ENCODE measurements at regions not wholly inside any gene's neighbourhood (a gene's known extent, or its start where the extent isn't known, plus 50 kb on each side); places are given as distances from the start of the nearest gene placed in this dataset.

- Histone ChIP-seq H3K36me3 (ENCODE audit: control insufficient read depth in 2 of 2, extremely low read depth in 1 of 2, insufficient read depth in 2 of 2, low read length in 2 of 2) (no peaks in the 10 kb centered on the region), H3K9me1 (replicated peaks; ENCODE audit: control insufficient read depth, extremely low read depth, insufficient read depth, low read length) (no peaks in the 10 kb centered on the region), H3K4me2 (ENCODE audit: insufficient read depth, low read length) (no peak overlapping the region), H3K4me3 (replicated peaks in 1 of 3; ENCODE audit: insufficient read depth in 1 of 3, low read depth in 1 of 3, low read length in 3 of 3) (no peak overlapping the region), H4K20me1 (replicated peaks; ENCODE audit: control insufficient read depth, extremely low read depth, insufficient read depth, low read length) (no peaks in the 10 kb centered on the region), H3K9ac (replicated peaks; ENCODE audit: extremely low read depth, insufficient read depth, low read length) (no peak overlapping the region), H3K27ac (ENCODE audit: insufficient read depth, low read depth, low read length) (no peak overlapping the region), H3K27me3 (ENCODE audit: control insufficient read depth in 2 of 2, insufficient read depth in 2 of 2, low read length in 2 of 2) (no peaks in the 10 kb centered on the region), H3K9me3 (replicated peaks; ENCODE audit: control insufficient read depth, insufficient read depth, low read length) (no peaks in the 10 kb centered on the region), H3K79me2 (ENCODE audit: control insufficient read depth, insufficient read depth, low read length) (no peaks in the 10 kb centered on the region), H2AFZ (ENCODE audit: low read depth, low read length) (no peak overlapping the region), H3K4me1 (ENCODE audit: control insufficient read depth, extremely low read depth, insufficient read depth, low read length) (no peaks in the 10 kb centered on the region)
- FAIRE-seq = no peak
- POLR2A ChIA-PET = no interaction called here
- no peak for DNase-seq (ENCODE audit: low read depth, low spot score)
- TF ChIP-seq GATA2 (IDR thresholded peaks at IDR 0.05; ENCODE audit: insufficient read depth, insufficient read length, low read depth, low read length) = no peak
- TF ChIP-seq FOS (IDR thresholded peaks at IDR 0.05; ENCODE audit: borderline replicate concordance, insufficient read depth, low read length) = no peak
- no peak for TF ChIP-seq POLR2A (IDR thresholded peaks at IDR 0.05; ENCODE audit: low read depth, low read length)
- no peak for TF ChIP-seq MAX (IDR thresholded peaks at IDR 0.05; ENCODE audit: insufficient read depth, insufficient read length)
- TF ChIP-seq POLR2AphosphoS5 (IDR thresholded peaks at IDR 0.05; ENCODE audit: insufficient read depth, low read depth, low read length) = no peak
- no peak for TF ChIP-seq MYC (IDR thresholded peaks at IDR 0.05; ENCODE audit: low read depth, low read length)
- TF ChIP-seq CTCF (IDR thresholded peaks at IDR 0.05; ENCODE audit: extremely low read depth in 1 of 2, insufficient read depth in 1 of 2, low read depth in 1 of 2, low read length in 2 of 2) = no peak
- TF ChIP-seq EZH2 (IDR thresholded peaks at IDR 0.05; ENCODE audit: borderline replicate concordance, low read depth, low read length, severe bottlenecking) = no peak
- no peak for TF ChIP-seq JUN (IDR thresholded peaks at IDR 0.05; ENCODE audit: borderline replicate concordance, insufficient read depth, insufficient read length, low read depth)
- BruUV-seq (replicated peaks) = no TSS peak
- CTCF ChIA-PET = interaction anchor here (1.1 to 1.3 kb wide), 3 partner anchors 9 to 17 kb away, joined by 3 to 4 read pairs (median 4); no protein-coding TSS in a partner anchor
- intact Hi-C loops (cut with micrococcal nuclease) = no loop called here
- dilution Hi-C loops (cut with MboI; ENCODE audit: extremely low pct_ligation_motif_present, low sequenced_read_pairs) = no loop called here
These were observed 222.6 kb upstream of the PCDH18 start for GRCh38 chr4:137754652-137755471.

All from endothelial cell of umbilical vein (primary cell).